EH (cell line): ENCODE measurements at regions not wholly inside any gene's neighbourhood (a gene's known extent, or its start where the extent isn't known, plus 50 kb on each side); places are given as distances from the start of the nearest gene placed in this dataset.
"Not testable (repeated sequence)": the region's sequence is repeated elsewhere in the genome, so short reads cannot be mapped to it uniquely, and the experiment has no call there.

Source experiments
- DNase-seq: peaks from one replicate; pipeline ENCODE4 v3.0.0-alpha.2; 2015; ENCODE audit warnings: low read depth

GRCh38 chr9:87410047-87411005 is 87.3 kb upstream of the DAPK1 start:
- not testable (repeated sequence) for DNase-seq

- no peak for DNase-seq
Observed at GRCh38 chr9:87420884-87421283, 76.8 kb upstream of the DAPK1 start.

GRCh38 chr9:87421734-87422133 is 75.9 kb upstream of the DAPK1 start:
- DNase-seq, result no peak

- no peak for DNase-seq
Observed at GRCh38 chr9:87422999-87423398, 74.7 kb upstream of the DAPK1 start.

GRCh38 chr9:87423885-87424284 is 73.8 kb upstream of the DAPK1 start:
- not testable (repeated sequence) for DNase-seq

GRCh38 chr9:87425202-87425601 is 72.5 kb upstream of the DAPK1 start:
- no peak for DNase-seq

GRCh38 chr9:87427851-87428506 is 69.7 kb upstream of the DAPK1 start:
- DNase-seq, result no peak

- no peak for DNase-seq
Observed at GRCh38 chr9:87428659-87429058, 69.0 kb upstream of the DAPK1 start.

GRCh38 chr9:87431837-87432236 is 65.8 kb upstream of the DAPK1 start:
- no peak for DNase-seq

GRCh38 chr9:87433853-87434252 is 63.8 kb upstream of the DAPK1 start:
- DNase-seq, result no peak

- no peak for DNase-seq
Observed at GRCh38 chr9:87434366-87434765, 63.3 kb upstream of the DAPK1 start.

GRCh38 chr9:87435189-87435880 is 62.3 kb upstream of the DAPK1 start:
- no peak for DNase-seq

- DNase-seq, result peak; percentile 34
Observed at GRCh38 chr9:87436716-87437115, 61.0 kb upstream of the DAPK1 start.

GRCh38 chr9:87437966-87438365 is 59.7 kb upstream of the DAPK1 start:
- DNase-seq, result no peak

GRCh38 chr9:87441251-87441650 is 56.4 kb upstream of the DAPK1 start:
- peak; percentile 75 for DNase-seq

- peak; percentile 42 for DNase-seq
Observed at GRCh38 chr9:87442451-87442850, 55.2 kb upstream of the DAPK1 start.

- DNase-seq, result no peak
Observed at GRCh38 chr9:87443006-87443405, 54.7 kb upstream of the DAPK1 start.

GRCh38 chr9:87443461-87443860 is 54.2 kb upstream of the DAPK1 start:
- DNase-seq, result no peak

- DNase-seq, result peak; percentile 26
Observed at GRCh38 chr9:87445646-87446045, 52.0 kb upstream of the DAPK1 start.

GRCh38 chr9:87446527-87446926 is 51.1 kb upstream of the DAPK1 start:
- DNase-seq, result no peak

GRCh38 chr9:87447547-87448432 is 49.9 kb upstream of the DAPK1 start:
- no peak for DNase-seq
